HEK293 (cell line): ENCODE measurements at regions not wholly inside any gene's neighbourhood (a gene's known extent, or its start where the extent isn't known, plus 50 kb on each side); places are given as distances from the start of the nearest gene placed in this dataset.

ENCODE experiments used
- SETDB1 ChIP-seq: IDR thresholded peaks from one replicate; pipeline ENCODE4 v1.6.1; 2017; ENCODE audit warnings: mild to moderate bottlenecking, low read length, moderate library complexity, mixed read lengths; ENCODE audit not compliant: insufficient read length
- ZNF114 ChIP-seq: fragments of 450-650 bp; formaldehyde crosslinking; IDR thresholded peaks from 2 replicates; pipeline ENCODE4 v1.5.0; 2017; ENCODE audit warnings: missing biosample characterization, missing genetic modification characterization
- ZNF175 ChIP-seq: fragments of 450-650 bp; formaldehyde crosslinking; IDR thresholded peaks from 2 replicates; pipeline ENCODE4 v1.5.1; 2016; ENCODE audit warnings: missing biosample characterization, missing genetic modification characterization
- TF ChIP-seq, protein P1 (sequence below): fragments of 450-650 bp; formaldehyde crosslinking; IDR thresholded peaks from 2 replicates; pipeline ENCODE4 v1.5.1; 2016; ENCODE audit warnings: missing biosample characterization, missing genetic modification characterization
- TF ChIP-seq, protein P2 (sequence below): sonication (generic); formaldehyde crosslinking; IDR thresholded peaks from 2 replicates; pipeline ENCODE4 v1.8.1; 2022; ENCODE audit warnings: mild to moderate bottlenecking, moderate library complexity, missing genetic modification reagents

DNA sequence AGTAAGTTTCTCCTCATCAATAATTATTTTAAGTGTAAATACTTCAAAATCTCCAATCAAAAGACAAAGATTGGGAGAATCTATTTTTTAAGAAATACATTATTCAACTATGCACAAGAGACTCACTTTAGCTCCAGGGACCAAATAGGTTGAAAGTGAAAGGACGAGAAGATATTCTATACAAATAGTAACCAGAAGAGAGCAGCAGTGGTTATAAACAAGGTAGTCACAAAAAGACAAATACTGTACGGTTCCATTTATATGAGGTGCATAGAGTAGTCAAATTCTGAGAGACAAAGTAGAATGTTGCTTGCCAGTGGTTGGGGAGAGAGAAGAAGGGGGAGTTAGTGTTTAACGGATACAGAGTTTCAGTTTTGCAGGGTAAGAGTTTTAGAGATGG lies 69.8 kb downstream of the POU3F3 start:
- TF ChIP-seq, protein P1, sequence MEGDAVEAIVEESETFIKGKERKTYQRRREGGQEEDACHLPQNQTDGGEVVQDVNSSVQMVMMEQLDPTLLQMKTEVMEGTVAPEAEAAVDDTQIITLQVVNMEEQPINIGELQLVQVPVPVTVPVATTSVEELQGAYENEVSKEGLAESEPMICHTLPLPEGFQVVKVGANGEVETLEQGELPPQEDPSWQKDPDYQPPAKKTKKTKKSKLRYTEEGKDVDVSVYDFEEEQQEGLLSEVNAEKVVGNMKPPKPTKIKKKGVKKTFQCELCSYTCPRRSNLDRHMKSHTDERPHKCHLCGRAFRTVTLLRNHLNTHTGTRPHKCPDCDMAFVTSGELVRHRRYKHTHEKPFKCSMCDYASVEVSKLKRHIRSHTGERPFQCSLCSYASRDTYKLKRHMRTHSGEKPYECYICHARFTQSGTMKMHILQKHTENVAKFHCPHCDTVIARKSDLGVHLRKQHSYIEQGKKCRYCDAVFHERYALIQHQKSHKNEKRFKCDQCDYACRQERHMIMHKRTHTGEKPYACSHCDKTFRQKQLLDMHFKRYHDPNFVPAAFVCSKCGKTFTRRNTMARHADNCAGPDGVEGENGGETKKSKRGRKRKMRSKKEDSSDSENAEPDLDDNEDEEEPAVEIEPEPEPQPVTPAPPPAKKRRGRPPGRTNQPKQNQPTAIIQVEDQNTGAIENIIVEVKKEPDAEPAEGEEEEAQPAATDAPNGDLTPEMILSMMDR (tag by site-specific recombination): no peak
- no peak for TF ChIP-seq SETDB1
- TF ChIP-seq, protein P2, sequence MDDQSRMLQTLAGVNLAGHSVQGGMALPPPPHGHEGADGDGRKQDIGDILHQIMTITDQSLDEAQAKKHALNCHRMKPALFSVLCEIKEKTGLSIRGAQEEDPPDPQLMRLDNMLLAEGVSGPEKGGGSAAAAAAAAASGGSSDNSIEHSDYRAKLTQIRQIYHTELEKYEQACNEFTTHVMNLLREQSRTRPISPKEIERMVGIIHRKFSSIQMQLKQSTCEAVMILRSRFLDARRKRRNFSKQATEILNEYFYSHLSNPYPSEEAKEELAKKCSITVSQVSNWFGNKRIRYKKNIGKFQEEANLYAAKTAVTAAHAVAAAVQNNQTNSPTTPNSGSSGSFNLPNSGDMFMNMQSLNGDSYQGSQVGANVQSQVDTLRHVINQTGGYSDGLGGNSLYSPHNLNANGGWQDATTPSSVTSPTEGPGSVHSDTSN: no peak
- no peak for TF ChIP-seq ZNF175 (tag by site-specific recombination)
- TF ChIP-seq ZNF114: no peak
